ENCODE measurements at regions not wholly inside any gene's neighbourhood (a gene's known extent, or its start where the extent isn't known, plus 50 kb on each side); places are given as distances from the start of the nearest gene placed in this dataset.

DNA sequence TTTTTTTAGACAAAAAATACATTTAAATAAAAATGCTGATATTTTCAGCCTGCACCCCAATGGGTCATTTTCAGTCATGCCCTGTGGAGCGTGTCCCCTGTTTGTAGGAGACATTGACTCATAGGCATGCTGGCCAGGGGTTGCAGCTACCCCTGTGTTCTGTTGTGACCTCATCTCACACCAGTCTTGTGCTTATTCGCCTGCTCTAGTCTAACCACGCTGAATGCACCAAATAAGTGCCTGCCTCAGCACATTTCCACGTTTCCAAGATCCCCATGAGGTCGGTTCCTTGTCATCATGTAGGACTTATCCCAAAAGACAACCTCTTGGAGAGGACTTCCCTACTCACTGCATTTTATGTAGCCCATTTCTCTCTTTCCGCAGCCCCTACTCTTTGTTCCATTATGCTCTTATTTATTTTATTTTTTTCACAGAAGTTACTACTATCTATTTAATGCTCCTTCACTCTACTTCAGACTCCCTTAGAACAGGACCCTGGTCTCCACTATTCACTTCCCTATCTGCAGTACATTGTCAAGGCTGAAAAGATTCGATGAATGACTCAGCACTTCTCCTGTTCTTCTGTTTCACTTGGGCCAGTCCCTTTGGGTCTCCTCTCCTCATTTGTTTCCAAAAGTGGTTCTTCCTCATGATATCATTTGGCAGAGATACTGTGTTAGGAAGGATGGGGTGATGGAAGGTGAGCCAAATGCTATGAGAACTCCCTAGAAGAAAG is 109.7 kb downstream of the MSL3 start:
- Histone ChIP-seq H3K4me1 (no peaks in the 10 kb centered on the region), H3K4me2 (no peak overlapping the region), H3K27ac (peak overlapping the region; percentile 33 to 41; a peak in 3 of 6 replicates), H3K4me3 (no peak overlapping the region), H3K9me3 (no peaks in the 10 kb centered on the region)
- TF ChIP-seq CHD4 (IDR thresholded peaks at IDR 0.05; ENCODE audit: borderline replicate concordance) (no peak), MAFK (IDR thresholded peaks at IDR 0.05; ENCODE audit: partially characterized antibody) (peak; percentile 64), CBX8 (IDR thresholded peaks at IDR 0.05) (no peak), NFE2L2 (conservative IDR thresholded peaks at IDR 0.05; ENCODE audit: low read length) (peak; percentile 76), RNF2 (IDR thresholded peaks at IDR 0.05; ENCODE audit: borderline replicate concordance, low read depth) (no peak), USF2 (IDR thresholded peaks at IDR 0.05) (no peak)
- FAIRE-seq (no peak), DNase-seq (ENCODE audit: low read depth in 1 of 2, low spot score in 1 of 2) (no peak), ATAC-seq (no peak)
- ChIA-PET CTCF (interaction anchor here (0.6 to 1.0 kb wide), 2 partner anchors 97 to 98 kb away, joined by 3 to 4 read pairs; no protein-coding TSS in a partner anchor), POLR2A (no interaction called here)
- WGBS (ENCODE audit: missing lambda C conversion rate): 54% methylated on average over 7 of the region's 7 CpGs

DNA sequence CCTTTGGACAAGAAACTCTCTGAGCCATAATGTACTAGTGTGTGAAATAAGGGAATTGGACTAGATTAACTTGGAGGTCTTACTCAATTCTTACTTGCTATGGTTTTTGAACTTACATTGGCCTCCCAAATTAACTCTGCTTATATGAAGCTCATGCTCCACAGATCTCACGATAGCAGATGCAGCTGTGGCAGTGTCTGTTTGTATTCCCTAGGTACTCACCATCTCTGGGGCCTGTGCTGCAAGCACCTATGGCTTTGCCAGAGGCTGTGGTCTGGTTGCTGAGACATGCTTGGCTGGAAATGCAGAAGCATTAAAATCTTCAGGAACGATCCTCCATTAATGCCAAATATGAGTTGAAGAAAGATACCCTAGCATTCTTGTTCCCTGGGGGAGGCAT is 112.8 kb downstream of the MSL3 start:
- ChIA-PET CTCF (interaction anchor here (0.5 kb wide), 1 partner anchor 665 kb away, joined by 3 read pairs; no protein-coding TSS in a partner anchor), POLR2A (no interaction called here)
- 38% methylated on average over 2 of the region's 2 CpGs for WGBS (ENCODE audit: missing lambda C conversion rate)
- Histone ChIP-seq H3K4me1 (no peaks in the 10 kb centered on the region), H3K9me3 (no peaks in the 10 kb centered on the region), H3K4me2 (no peak overlapping the region), H3K27ac (no peak overlapping the region), H3K4me3 (no peak overlapping the region)
- ATAC-seq: no peak
- TF ChIP-seq HOXB5 (CRISPR knock-in tag; IDR thresholded peaks at IDR 0.05): no peak
- no peak for TF ChIP-seq JUN (IDR thresholded peaks at IDR 0.05)
- TF ChIP-seq POLR2AphosphoS2 (conservative IDR thresholded peaks at IDR 0.05; ENCODE audit: low read length): no peak
- no peak for TF ChIP-seq FOSB (CRISPR knock-in tag; IDR thresholded peaks at IDR 0.05)
- TF ChIP-seq EHF (CRISPR knock-in tag; IDR thresholded peaks at IDR 0.05): no peak
- no peak for DNase-seq (ENCODE audit: low read depth in 1 of 2, low spot score in 1 of 2)
- FAIRE-seq: no peak

DNA sequence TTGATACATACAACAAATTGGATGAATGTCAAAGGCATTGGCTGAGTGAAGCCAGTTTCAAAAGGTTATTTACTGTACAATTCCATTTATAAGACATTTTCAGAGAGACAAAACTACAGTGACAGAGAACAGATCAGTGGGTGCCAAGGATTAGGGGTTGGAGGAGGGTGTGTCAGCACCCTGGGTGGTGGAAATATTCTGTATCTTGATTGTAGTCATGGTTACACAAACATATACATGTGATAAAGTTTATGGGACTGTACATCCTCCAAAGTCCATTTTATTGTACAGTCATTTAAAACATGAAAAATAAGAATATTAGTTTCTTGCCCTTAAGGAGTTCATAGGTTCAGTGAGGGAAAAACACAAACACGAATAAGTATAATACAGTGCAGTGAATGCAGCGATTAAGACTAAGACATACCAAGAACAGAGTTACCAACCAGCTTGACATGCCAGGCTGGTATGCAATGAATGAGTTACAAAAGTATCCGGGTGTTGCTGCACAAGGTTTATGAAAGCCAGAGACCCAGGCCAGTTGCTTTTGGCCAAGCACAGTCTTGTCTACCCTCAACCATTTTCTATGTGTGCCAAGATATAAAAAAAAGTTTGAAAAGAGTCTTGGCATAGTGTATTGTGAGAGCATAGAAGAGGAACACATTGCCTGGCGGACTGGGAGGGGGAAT is 123.6 kb downstream of the MSL3 start:
- H3K4me1 ChIP-seq: no peaks in the 10 kb centered on the region
- no peak overlapping the region for H3K27ac ChIP-seq
- peak; percentile 74 for FAIRE-seq
- POLR2A ChIA-PET: no interaction called here
- H3K4me2 ChIP-seq: no peak overlapping the region
- H3K9me3 ChIP-seq: no peaks in the 10 kb centered on the region
- 45% methylated on average over 4 of the region's 4 CpGs for WGBS (ENCODE audit: missing lambda C conversion rate)
- no peak overlapping the region for H3K4me3 ChIP-seq
- peak in 1 of 2 experiments; percentile 26 for DNase-seq (ENCODE audit: low read depth in 1 of 2, low spot score in 1 of 2)
- TF ChIP-seq FOXS1 (CRISPR knock-in tag; IDR thresholded peaks at IDR 0.05) (no peak), ESRRA (IDR thresholded peaks at IDR 0.05; ENCODE audit: borderline replicate concordance, low read length) (no peak), RFX5 (IDR thresholded peaks at IDR 0.05) (no peak)
- TF ChIP-seq, protein P1, sequence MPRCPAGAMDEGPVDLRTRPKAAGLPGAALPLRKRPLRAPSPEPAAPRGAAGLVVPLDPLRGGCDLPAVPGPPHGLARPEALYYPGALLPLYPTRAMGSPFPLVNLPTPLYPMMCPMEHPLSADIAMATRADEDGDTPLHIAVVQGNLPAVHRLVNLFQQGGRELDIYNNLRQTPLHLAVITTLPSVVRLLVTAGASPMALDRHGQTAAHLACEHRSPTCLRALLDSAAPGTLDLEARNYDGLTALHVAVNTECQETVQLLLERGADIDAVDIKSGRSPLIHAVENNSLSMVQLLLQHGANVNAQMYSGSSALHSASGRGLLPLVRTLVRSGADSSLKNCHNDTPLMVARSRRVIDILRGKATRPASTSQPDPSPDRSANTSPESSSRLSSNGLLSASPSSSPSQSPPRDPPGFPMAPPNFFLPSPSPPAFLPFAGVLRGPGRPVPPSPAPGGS (IDR thresholded peaks at IDR 0.05): no peak
- ATAC-seq: no peak
- CTCF ChIA-PET: no interaction called here

- Histone ChIP-seq H3K4me2 (0 out of 3 replicates have a peak overlapping the region, but pooled peaks have one; percentile 25), H3K9me3 (no peaks in the 10 kb centered on the region), H3K27ac (no peak overlapping the region; a peak in 1 of 6 replicates), H3K4me1 (peaks cover 7% of the 10 kb centered on the region; the same call in 2 of the 3 replicates), H3K4me3 (no peak overlapping the region)
- DNase-seq (ENCODE audit: low read depth in 1 of 2, low spot score in 1 of 2) (peak in 1 of 2 experiments; percentile 21), FAIRE-seq (no peak), ATAC-seq (no peak)
- TF ChIP-seq CHD2 (IDR thresholded peaks at IDR 0.05; ENCODE audit: low read length, partially characterized antibody): no peak
- TF ChIP-seq HOXB5 (CRISPR knock-in tag; IDR thresholded peaks at IDR 0.05): no peak
- no peak for TF ChIP-seq HMGXB4 (CRISPR knock-in tag; IDR thresholded peaks at IDR 0.05; ENCODE audit: borderline replicate concordance)
- no peak for TF ChIP-seq BHLHE40 (IDR thresholded peaks at IDR 0.05; ENCODE audit: low read depth, low read length)
- no peak for TF ChIP-seq EHF (CRISPR knock-in tag; IDR thresholded peaks at IDR 0.05)
- TF ChIP-seq RNF2 (IDR thresholded peaks at IDR 0.05; ENCODE audit: borderline replicate concordance, low read depth): no peak
- no peak for TF ChIP-seq FOSL2 (IDR thresholded peaks at IDR 0.05)
- no peak for TF ChIP-seq FOSL2 (CRISPR knock-in tag; IDR thresholded peaks at IDR 0.05)
- ChIA-PET POLR2A (no interaction called here), CTCF (no interaction called here)
- 10% methylated on average over 1 of the region's 1 CpG for WGBS (ENCODE audit: missing lambda C conversion rate)
These were observed 128.7 kb downstream of the MSL3 start for GRCh38 chrX:11886745-11887144.

All from A549 (cell line).